ENCODE measurements at regions not wholly inside any gene's neighbourhood (a gene's known extent, or its start where the extent isn't known, plus 50 kb on each side); places are given as distances from the start of the nearest gene placed in this dataset.

GRCh38 chr4:10371869-10372471 is 85.3 kb downstream of the ZNF518B start:
- DNase-seq: no peak
- no peak overlapping the region for H3K27ac ChIP-seq (ENCODE audit: insufficient read depth in 1 of 2, low read depth in 1 of 2, low read length in 2 of 2, poor library complexity in 1 of 2, severe bottlenecking in 2 of 2)
- H3K27me3 ChIP-seq (replicated peaks in 2 of 5; ENCODE audit: control insufficient read depth in 4 of 5, insufficient read depth in 5 of 5, low read length in 4 of 5): peaks cover 0 to 6% (median 0%) of the 10 kb centered on the region in 5 experiments
- peaks cover 0 to 1% (median 0%) of the 10 kb centered on the region in 5 experiments for H3K9me3 ChIP-seq (ENCODE audit: control extremely low read depth in 1 of 5, control insufficient read depth in 4 of 5, insufficient read depth in 2 of 5, low read depth in 1 of 5, low read length in 4 of 5)
- ChIA-PET POLR2A (no interaction called here), CTCF (no interaction called here)
- no peaks in the 10 kb centered on the region for H3K4me1 ChIP-seq (ENCODE audit: control extremely low read depth in 1 of 4, control insufficient read depth in 4 of 4, insufficient read depth in 4 of 4, low read length in 3 of 4)
- no peak overlapping the region for H3K4me3 ChIP-seq (ENCODE audit: control insufficient read depth in 1 of 7, extremely low read depth in 1 of 7, insufficient read depth in 4 of 7, low read depth in 2 of 7, low read length in 6 of 7)
- no peaks in the 10 kb centered on the region for H3K36me3 ChIP-seq (ENCODE audit: control insufficient read depth in 4 of 4, insufficient read depth in 4 of 4, low read length in 3 of 4)
- WGBS (ENCODE audit: insufficient coverage): 100% methylated on average over 2 of the region's 4 CpGs

GRCh38 chr4:10371121-10371520 is 86.1 kb downstream of the ZNF518B start:
- ChIA-PET POLR2A (no interaction called here), CTCF (no interaction called here)
- H3K9me3 ChIP-seq (ENCODE audit: control extremely low read depth in 1 of 5, control insufficient read depth in 4 of 5, insufficient read depth in 2 of 5, low read depth in 1 of 5, low read length in 4 of 5): peaks cover 0 to 1% (median 0%) of the 10 kb centered on the region in 5 experiments
- H3K27ac ChIP-seq (ENCODE audit: insufficient read depth in 1 of 2, low read depth in 1 of 2, low read length in 2 of 2, poor library complexity in 1 of 2, severe bottlenecking in 2 of 2): no peak overlapping the region
- H3K4me3 ChIP-seq (ENCODE audit: control insufficient read depth in 1 of 7, extremely low read depth in 1 of 7, insufficient read depth in 4 of 7, low read depth in 2 of 7, low read length in 6 of 7): no peak overlapping the region
- no peaks in the 10 kb centered on the region for H3K36me3 ChIP-seq (ENCODE audit: control insufficient read depth in 4 of 4, insufficient read depth in 4 of 4, low read length in 3 of 4)
- no peaks in the 10 kb centered on the region for H3K4me1 ChIP-seq (ENCODE audit: control extremely low read depth in 1 of 4, control insufficient read depth in 4 of 4, insufficient read depth in 4 of 4, low read length in 3 of 4)
- no peak for DNase-seq
- WGBS (ENCODE audit: insufficient coverage): 94% methylated on average over 5 of the region's 5 CpGs
- peaks cover 0 to 2% (median 0%) of the 10 kb centered on the region in 5 experiments for H3K27me3 ChIP-seq (replicated peaks in 2 of 5; ENCODE audit: control insufficient read depth in 4 of 5, insufficient read depth in 5 of 5, low read length in 4 of 5)

- no peak for DNase-seq
- Histone ChIP-seq H3K4me3 (ENCODE audit: control insufficient read depth in 1 of 7, extremely low read depth in 1 of 7, insufficient read depth in 4 of 7, low read depth in 2 of 7, low read length in 6 of 7) (no peak overlapping the region), H3K9me3 (ENCODE audit: control extremely low read depth in 1 of 5, control insufficient read depth in 4 of 5, insufficient read depth in 2 of 5, low read depth in 1 of 5, low read length in 4 of 5) (peaks cover 0 to 1% (median 0%) of the 10 kb centered on the region in 5 experiments), H3K27me3 (replicated peaks in 2 of 5; ENCODE audit: control insufficient read depth in 4 of 5, insufficient read depth in 5 of 5, low read length in 4 of 5) (no peaks in the 10 kb centered on the region), H3K27ac (ENCODE audit: insufficient read depth in 1 of 2, low read depth in 1 of 2, low read length in 2 of 2, poor library complexity in 1 of 2, severe bottlenecking in 2 of 2) (no peak overlapping the region), H3K36me3 (ENCODE audit: control insufficient read depth in 4 of 4, insufficient read depth in 4 of 4, low read length in 3 of 4) (no peaks in the 10 kb centered on the region), H3K4me1 (ENCODE audit: control extremely low read depth in 1 of 4, control insufficient read depth in 4 of 4, insufficient read depth in 4 of 4, low read length in 3 of 4) (no peaks in the 10 kb centered on the region)
- WGBS (ENCODE audit: insufficient coverage): no CpG with 5 or more reads among the region's 2 CpGs
- ChIA-PET CTCF (interaction anchor here (1.2 kb wide), 1 partner anchor 35 kb away, joined by 3 read pairs; no protein-coding TSS in a partner anchor), POLR2A (no interaction called here)
These were observed 87.7 kb downstream of the ZNF518B start for GRCh38 chr4:10369517-10369916.

- ChIA-PET POLR2A (no interaction called here), CTCF (interaction anchor here (1.7 kb wide), 1 partner anchor 193 kb away, joined by 4 read pairs; no protein-coding TSS in a partner anchor)
- Histone ChIP-seq H3K27me3 (replicated peaks in 2 of 5; ENCODE audit: control insufficient read depth in 4 of 5, insufficient read depth in 5 of 5, low read length in 4 of 5) (peaks cover 0 to 5% (median 0%) of the 10 kb centered on the region in 5 experiments), H3K4me1 (ENCODE audit: control extremely low read depth in 1 of 4, control insufficient read depth in 4 of 4, insufficient read depth in 4 of 4, low read length in 3 of 4) (no peaks in the 10 kb centered on the region), H3K27ac (ENCODE audit: insufficient read depth in 1 of 2, low read depth in 1 of 2, low read length in 2 of 2, poor library complexity in 1 of 2, severe bottlenecking in 2 of 2) (no peak overlapping the region), H3K9me3 (ENCODE audit: control extremely low read depth in 1 of 5, control insufficient read depth in 4 of 5, insufficient read depth in 2 of 5, low read depth in 1 of 5, low read length in 4 of 5) (no peaks in the 10 kb centered on the region), H3K36me3 (ENCODE audit: control insufficient read depth in 4 of 4, insufficient read depth in 4 of 4, low read length in 3 of 4) (no peaks in the 10 kb centered on the region), H3K4me3 (ENCODE audit: control insufficient read depth in 1 of 7, extremely low read depth in 1 of 7, insufficient read depth in 4 of 7, low read depth in 2 of 7, low read length in 6 of 7) (no peak overlapping the region)
- DNase-seq: no peak
These were observed 90.6 kb downstream of the ZNF518B start for GRCh38 chr4:10366628-10367027.

DNA sequence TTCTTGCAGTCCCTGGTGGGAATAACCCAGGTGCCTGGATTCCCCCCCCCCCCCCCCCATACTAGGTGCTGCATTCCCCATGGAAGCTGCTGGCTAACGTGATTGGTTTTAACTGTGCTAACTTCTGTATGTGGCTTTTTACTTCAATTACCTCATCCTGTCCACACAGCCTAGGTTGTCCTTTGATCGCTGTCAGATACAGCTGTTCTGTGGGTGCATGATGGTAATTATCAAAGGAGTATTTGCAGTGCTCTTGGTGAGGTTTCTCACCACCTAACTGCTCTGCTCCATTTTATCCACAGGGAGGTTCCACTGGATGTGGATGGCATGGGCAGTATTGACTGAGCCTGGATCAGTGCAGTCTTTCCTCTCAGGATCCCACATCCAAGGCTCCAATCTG is 93.0 kb downstream of the ZNF518B start:
- DNase-seq: no peak
- peaks cover 0 to 7% (median 0%) of the 10 kb centered on the region in 5 experiments for H3K27me3 ChIP-seq (replicated peaks in 2 of 5; ENCODE audit: control insufficient read depth in 4 of 5, insufficient read depth in 5 of 5, low read length in 4 of 5)
- no peaks in the 10 kb centered on the region for H3K36me3 ChIP-seq (ENCODE audit: control insufficient read depth in 4 of 4, insufficient read depth in 4 of 4, low read length in 3 of 4)
- ChIA-PET CTCF (interaction anchor here (0.9 kb wide), 1 partner anchor 15 kb away, joined by 3 read pairs; no protein-coding TSS in a partner anchor), POLR2A (no interaction called here)
- WGBS (ENCODE audit: insufficient coverage): no CpG with 5 or more reads among the region's 2 CpGs
- H3K27ac ChIP-seq (ENCODE audit: insufficient read depth in 1 of 2, low read depth in 1 of 2, low read length in 2 of 2, poor library complexity in 1 of 2, severe bottlenecking in 2 of 2): no peak overlapping the region
- H3K4me3 ChIP-seq (ENCODE audit: control insufficient read depth in 1 of 7, extremely low read depth in 1 of 7, insufficient read depth in 4 of 7, low read depth in 2 of 7, low read length in 6 of 7): no peak overlapping the region
- H3K9me3 ChIP-seq (ENCODE audit: control extremely low read depth in 1 of 5, control insufficient read depth in 4 of 5, insufficient read depth in 2 of 5, low read depth in 1 of 5, low read length in 4 of 5): no peaks in the 10 kb centered on the region
- no peaks in the 10 kb centered on the region for H3K4me1 ChIP-seq (ENCODE audit: control extremely low read depth in 1 of 4, control insufficient read depth in 4 of 4, insufficient read depth in 4 of 4, low read length in 3 of 4)

DNA sequence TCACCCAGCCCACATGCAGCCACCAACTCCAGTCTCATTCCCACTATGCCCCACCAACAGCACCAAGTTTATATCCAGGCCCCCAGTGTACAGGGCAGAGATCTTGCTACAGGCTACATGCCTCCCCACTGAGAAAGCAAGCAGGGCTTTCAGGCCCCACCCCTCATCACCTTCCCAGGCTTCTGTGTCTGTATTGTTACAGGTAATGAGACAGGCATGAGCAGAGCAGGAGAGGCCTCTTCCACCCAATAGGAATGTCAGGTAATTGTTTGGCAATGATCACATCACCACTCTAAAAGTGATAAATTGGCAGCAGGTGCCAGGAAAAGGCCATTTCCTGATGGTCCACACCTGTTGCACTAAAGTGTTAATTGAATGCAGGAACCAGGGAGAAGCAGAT is 102.5 kb downstream of the ZNF518B start:
- no peak overlapping the region for H3K27ac ChIP-seq (ENCODE audit: insufficient read depth in 1 of 2, low read depth in 1 of 2, low read length in 2 of 2, poor library complexity in 1 of 2, severe bottlenecking in 2 of 2)
- peaks cover 0 to 2% (median 0%) of the 10 kb centered on the region in 5 experiments for H3K27me3 ChIP-seq (replicated peaks in 2 of 5; ENCODE audit: control insufficient read depth in 4 of 5, insufficient read depth in 5 of 5, low read length in 4 of 5)
- DNase-seq: no peak
- ChIA-PET POLR2A (no interaction called here), CTCF (interaction anchor here (0.9 kb wide), 1 partner anchor 11 kb away, joined by 3 read pairs; no protein-coding TSS in a partner anchor)
- peaks cover 0 to 6% (median 2%) of the 10 kb centered on the region in 5 experiments for H3K9me3 ChIP-seq (ENCODE audit: control extremely low read depth in 1 of 5, control insufficient read depth in 4 of 5, insufficient read depth in 2 of 5, low read depth in 1 of 5, low read length in 4 of 5)
- no peaks in the 10 kb centered on the region for H3K4me1 ChIP-seq (ENCODE audit: control extremely low read depth in 1 of 4, control insufficient read depth in 4 of 4, insufficient read depth in 4 of 4, low read length in 3 of 4)
- H3K36me3 ChIP-seq (ENCODE audit: control insufficient read depth in 4 of 4, insufficient read depth in 4 of 4, low read length in 3 of 4): no peaks in the 10 kb centered on the region
- H3K4me3 ChIP-seq (ENCODE audit: control insufficient read depth in 1 of 7, extremely low read depth in 1 of 7, insufficient read depth in 4 of 7, low read depth in 2 of 7, low read length in 6 of 7): no peak overlapping the region

DNA sequence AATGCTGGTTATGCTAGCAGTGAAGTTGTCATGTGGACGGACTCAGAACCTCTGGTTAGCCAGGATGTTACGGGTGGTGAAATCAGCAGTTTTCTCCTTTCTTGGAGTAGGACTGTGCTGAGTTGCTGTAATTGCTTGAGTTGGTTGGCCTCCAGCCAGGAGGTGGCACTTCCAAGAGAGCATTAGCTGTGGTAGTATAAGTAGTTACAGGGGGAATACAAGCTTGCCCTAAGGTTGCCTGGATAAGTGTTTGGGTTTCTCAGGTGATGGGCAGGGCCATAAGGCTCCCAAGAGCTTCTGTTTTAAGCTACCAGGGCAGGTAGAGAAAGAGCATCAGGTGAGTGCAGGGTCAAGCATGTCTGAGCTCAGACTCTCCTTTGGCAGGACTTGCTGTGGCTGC is 103.0 kb downstream of the ZNF518B start:
- WGBS (ENCODE audit: insufficient coverage): 94% methylated on average over 2 of the region's 2 CpGs
- Histone ChIP-seq H3K36me3 (ENCODE audit: control insufficient read depth in 4 of 4, insufficient read depth in 4 of 4, low read length in 3 of 4) (no peaks in the 10 kb centered on the region), H3K4me3 (ENCODE audit: control insufficient read depth in 1 of 7, extremely low read depth in 1 of 7, insufficient read depth in 4 of 7, low read depth in 2 of 7, low read length in 6 of 7) (no peak overlapping the region), H3K27ac (ENCODE audit: insufficient read depth in 1 of 2, low read depth in 1 of 2, low read length in 2 of 2, poor library complexity in 1 of 2, severe bottlenecking in 2 of 2) (no peak overlapping the region), H3K27me3 (replicated peaks in 2 of 5; ENCODE audit: control insufficient read depth in 4 of 5, insufficient read depth in 5 of 5, low read length in 4 of 5) (peaks cover 0 to 2% (median 0%) of the 10 kb centered on the region in 5 experiments), H3K4me1 (ENCODE audit: control extremely low read depth in 1 of 4, control insufficient read depth in 4 of 4, insufficient read depth in 4 of 4, low read length in 3 of 4) (no peaks in the 10 kb centered on the region), H3K9me3 (ENCODE audit: control extremely low read depth in 1 of 5, control insufficient read depth in 4 of 5, insufficient read depth in 2 of 5, low read depth in 1 of 5, low read length in 4 of 5) (peaks cover 0 to 6% (median 2%) of the 10 kb centered on the region in 5 experiments)
- ChIA-PET POLR2A (no interaction called here), CTCF (interaction anchor here (0.7 kb wide), 1 partner anchor 50 kb away, joined by 3 read pairs; no protein-coding TSS in a partner anchor)
- DNase-seq: no peak
